Umbilical cord (tissue), 1 donor: ENCODE measurements at regions not wholly inside any gene's neighbourhood (a gene's known extent, or its start where the extent isn't known, plus 50 kb on each side); places are given as distances from the start of the nearest gene placed in this dataset.
A peak's percentile ranks its signal among the peaks of the same experiment; 100 is the strongest.

ENCODE experiments used
- DNase-seq: peaks from one replicate; pipeline ENCODE4 v3.0.0-alpha.2; 2015; ENCODE audit warnings: low spot score

DNA sequence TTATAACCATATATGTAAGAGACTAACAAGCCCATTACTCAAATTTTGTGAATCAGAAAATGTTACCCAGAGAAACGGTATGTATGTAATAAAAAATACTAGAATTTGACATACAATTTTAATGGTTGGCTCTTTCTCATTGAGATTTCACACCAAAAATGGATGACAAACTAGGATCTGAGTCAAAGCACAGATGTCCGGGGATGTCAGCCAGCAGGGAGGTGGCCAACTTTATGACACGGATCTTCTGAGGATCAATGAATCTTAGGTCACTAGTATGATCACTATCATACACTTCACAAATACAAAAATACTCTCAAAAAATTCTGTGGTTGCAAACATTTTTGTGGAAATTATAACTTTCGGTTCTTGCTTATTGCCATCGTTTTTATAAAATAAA lies 173.5 kb upstream of the NFE2L3 start:
- no peak for DNase-seq

DNA sequence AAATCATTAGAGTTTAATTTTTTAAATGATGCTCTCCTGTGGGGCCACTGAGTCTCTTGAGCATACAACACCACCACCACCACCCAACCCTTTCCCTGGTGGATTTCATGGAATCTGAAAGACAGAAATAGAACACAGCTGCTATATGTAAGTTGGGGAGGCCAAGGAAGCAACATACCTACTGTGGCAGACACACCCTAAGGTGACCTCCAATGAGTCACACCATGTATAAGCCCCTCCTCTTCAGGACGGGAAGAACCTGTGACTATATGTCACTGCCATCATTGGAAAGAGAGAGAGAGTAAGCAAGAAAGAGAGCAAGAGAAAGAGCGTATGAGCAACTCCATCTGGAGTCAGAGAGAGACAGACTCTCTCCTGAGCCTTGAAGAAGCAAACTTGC lies 172.4 kb upstream of the NFE2L3 start:
- no peak for DNase-seq

DNA sequence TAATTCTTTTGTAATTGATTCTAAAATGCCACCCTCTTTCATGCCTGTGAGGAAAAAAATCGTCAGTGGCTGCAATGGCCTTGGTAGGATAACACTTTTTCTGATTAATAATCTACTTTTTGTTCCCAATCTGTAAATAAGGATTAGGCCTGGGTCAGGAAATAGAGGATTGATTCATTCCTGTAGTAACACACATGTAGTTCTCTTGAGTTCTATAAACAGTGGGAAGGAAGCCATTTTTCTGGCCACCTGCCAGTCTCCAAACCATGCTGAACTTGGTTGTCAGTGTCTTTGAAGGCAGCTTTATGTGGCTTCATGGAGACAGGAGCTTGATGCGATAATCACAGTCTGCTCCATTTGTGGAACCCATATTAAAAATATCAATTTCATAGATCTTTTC lies 169.3 kb upstream of the NFE2L3 start:
- DNase-seq: no peak

DNA sequence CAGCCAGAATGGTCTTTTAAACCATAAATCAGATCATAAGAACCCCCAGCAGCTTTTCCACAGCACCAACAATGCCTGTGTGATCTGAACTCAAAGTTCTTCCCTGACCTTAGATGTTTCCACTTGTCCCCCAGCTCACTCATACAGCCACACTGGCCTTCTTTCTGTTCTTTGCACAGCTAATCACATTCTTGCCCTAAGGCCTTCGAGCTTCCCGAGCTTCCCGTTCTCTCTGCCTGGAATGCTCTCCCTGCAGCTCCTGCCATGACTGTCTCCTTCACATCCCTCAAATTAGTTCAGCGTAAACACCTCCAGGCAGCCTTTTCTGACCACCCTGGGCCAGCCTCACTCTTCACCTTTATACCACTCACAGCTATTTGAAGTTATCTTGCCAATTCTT lies 166.8 kb upstream of the NFE2L3 start:
- DNase-seq: no peak

DNA sequence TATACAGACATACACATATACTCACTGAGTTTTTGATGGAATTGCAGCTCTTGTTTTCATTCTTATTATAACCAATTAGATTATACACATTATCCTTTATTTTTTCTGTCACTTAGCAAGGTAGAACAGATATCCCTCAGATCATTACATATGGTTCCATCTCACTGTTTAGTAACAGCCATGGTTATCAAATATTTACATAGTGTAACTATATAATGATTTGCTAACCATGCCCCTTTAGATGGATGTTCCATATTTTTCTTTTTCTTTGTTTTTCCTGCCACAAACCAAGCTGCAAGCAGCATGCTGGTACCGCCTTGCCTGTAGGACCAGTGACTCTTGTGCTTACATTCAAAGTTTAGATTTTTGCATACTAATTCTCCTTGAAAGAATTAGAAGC lies 163.4 kb upstream of the NFE2L3 start:
- DNase-seq: no peak

DNA sequence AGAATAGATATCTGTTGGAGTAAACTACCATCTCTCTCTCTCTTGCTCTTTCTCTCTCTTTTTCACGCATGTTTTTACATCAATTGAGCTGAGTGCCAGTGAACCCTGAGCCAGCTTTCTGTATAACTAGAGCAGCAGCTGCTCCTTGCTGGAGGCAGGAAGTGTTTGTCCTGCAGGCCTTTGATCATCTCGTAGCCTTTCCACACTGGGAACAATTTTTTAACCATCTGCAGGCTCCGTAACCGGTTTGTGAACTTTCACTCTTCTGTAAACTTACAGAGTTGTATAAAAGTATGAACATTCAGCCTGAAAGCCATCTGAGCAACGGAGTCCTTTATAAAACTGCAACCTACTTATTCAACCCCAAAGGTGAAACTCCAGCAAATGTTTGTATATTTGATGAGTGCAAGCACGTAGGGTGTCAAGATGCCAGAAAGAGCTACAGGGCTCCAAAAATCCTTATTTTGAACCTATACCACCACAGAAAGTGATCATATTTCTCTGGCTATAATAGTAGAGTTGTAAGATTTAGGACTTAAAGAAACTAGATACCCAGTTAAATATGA lies 162.8 kb upstream of the NFE2L3 start:
- no peak for DNase-seq

DNA sequence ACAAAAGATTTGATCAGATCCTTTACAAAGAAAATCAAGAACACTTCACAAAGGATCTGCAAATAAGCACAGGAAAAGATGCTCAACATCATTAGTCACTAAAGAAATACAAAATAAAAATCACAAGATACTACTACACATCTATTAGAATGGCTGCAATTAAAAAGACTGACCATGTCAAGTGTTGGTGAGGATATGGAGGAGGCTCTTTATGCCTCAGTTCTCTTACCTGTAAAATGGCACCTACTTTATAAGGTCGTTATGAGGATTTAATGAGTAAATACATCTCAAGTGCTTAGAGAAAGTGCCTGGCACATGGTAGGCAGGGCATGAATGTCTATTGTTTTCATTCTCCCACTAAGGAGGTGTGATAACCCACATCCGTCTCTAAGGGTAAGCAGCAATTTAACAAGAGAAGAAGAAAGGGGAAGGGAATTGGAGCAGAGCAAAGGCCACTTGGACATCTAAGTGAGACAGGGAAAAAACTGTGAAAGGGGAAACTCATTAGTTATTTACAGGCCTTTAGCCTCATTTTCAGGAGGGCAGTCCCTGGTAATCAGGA lies 157.5 kb upstream of the NFE2L3 start:
- no peak for DNase-seq

DNA sequence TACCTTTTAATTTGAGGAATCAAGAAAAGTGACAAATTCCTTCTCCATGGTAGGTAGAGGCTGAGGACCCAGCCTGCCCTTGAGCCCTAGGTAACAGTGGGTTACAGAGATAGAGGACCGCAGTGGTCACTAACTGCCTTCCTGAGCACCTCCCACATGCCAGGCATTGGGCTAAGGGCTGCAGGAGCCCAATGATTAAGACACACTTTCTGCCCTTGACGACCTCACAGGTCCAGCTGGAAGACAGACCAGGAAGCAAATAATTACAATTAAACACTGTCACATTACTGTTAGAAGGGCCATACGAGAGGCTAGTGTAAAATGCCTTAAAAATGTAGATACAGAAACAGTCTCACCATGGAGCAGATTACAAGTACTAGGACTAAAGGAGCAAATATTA lies 156.8 kb upstream of the NFE2L3 start:
- no peak for DNase-seq

DNA sequence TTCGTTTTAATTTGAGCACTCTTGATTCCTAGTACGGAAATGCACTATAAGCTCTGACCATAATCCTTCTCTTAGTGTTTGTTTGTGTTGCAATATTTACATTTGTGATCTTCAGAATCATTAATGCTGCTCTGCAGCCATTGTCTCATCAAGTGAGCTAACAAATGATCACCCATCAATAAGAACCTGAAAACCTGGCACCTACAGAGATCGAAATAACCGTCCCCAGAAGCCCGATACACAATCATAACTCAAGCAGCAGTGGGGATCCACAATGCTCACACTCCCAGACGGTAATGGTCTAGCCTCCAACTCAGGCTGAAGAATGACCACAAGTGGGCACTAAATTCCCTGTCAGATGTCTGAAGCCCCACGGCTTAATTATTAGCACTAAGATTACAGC lies 156.0 kb upstream of the NFE2L3 start:
- no peak for DNase-seq

DNA sequence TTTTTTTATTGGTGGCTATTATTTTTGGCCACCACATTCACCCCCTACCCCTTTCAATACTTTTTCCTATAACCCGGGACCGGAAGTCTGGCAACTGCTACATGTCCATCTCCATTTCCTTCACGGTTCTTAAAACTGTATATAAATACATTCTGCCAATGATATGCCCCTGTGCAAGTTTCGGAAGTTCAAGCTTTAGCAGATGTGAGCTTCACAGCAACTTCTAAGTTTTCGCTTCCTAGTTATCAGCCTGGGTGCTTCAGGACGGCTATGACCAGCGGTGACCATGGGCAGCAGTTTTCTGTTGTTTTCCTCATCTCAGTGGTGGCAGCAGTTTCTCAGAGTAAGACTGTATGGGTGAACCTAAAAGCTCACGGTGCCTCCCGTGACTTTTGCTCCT lies 153.5 kb upstream of the NFE2L3 start:
- no peak for DNase-seq

DNA sequence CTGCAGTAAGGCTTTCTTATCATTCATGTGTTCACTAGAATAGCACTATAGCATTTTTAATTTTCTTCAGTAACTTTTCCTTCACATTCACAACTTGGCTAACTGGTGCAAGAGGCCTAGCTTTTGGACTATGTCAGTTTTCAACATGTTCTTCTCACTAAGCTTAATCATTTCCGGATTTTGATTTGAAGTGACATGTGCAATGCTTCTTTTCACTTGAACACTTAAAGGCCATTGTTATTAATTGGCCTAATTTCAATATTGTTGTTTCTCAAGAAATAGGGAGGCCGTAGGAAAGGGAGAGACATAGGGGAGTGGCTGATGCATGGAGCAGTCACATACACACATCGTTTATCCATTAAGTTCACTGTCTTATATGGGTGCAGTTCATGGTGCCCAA lies 151.2 kb upstream of the NFE2L3 start:
- DNase-seq: no peak

DNA sequence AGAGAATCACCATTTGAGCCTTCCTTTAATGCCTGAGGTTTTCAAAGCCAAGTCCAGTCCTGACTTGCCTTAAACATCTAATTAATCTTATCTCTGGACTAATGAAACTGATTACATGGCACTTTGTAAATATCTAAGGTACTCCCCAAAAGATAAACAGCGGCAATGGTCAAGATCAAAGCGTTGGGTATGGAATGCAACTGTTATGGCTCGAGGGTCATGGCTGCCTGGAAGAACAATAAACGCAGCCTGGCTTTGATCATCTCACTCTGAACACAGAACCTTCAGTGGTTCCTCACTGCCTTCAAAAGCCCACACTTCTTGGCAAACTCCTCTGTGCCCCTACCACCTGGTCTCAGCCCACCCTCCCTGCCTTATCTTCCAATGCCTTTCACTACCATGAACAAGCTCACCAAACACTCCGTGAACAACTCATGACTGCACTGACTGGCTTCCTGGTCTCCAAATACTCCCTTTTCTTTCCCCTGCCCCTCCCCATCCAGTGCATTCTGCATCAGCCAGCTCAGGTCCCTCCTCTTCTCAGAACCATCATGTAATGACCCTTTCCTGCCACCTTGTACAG lies 150.2 kb upstream of the NFE2L3 start:
- no peak for DNase-seq

DNA sequence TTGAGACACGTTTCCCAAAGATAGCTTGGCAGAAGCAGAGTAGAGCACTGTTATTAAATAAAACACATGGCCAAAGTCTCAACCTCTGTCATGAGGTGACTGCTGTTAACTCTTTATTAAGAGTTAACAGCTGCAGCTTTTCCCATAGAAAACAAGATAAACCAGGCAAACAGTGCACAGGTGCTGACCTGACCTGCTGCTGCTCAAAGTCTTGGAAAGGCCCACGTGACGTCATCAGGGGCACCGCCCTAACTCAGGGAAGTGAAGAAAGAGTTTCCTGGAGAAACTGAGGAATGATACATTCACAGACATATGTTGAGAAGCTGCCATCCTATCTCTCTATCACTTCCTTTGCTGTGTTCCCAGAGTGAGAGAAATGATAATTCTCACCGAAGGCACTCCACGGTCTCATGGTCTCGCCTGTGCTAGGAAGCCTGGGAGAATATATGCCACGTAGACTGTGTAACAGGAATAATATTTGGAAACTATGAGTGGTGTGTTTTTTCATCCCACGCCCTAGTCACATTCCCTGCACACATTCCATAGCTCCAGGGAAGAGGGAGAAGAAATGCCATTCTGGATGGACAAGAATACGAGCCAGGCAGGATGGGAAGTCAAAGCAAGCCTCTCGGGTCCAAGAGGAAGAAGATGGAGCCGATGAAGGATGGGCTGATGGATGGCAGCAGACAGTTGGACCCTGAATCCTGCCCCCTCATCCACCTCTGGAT lies 146.2 kb upstream of the NFE2L3 start:
- DNase-seq: no peak

DNA sequence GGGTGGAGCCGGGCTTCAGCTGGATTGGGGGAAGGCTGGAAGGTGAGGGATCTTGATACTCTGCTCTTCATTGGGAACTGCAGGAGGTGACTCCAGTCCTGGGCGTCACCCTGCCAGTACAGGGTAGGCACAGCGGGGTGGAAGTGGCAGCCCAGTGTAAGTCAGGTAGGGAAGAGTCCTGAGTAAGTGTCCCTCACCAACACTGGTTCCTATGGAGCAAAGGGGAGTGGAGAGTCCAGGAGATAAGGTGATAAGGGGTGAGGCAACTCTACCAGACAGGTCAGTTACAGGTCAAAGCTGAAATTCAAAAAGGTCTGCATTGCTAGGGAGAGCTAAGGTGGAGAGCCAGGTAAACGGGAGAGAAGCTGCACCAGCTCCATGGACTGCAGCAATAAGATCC lies 145.6 kb upstream of the NFE2L3 start:
- no peak for DNase-seq

DNA sequence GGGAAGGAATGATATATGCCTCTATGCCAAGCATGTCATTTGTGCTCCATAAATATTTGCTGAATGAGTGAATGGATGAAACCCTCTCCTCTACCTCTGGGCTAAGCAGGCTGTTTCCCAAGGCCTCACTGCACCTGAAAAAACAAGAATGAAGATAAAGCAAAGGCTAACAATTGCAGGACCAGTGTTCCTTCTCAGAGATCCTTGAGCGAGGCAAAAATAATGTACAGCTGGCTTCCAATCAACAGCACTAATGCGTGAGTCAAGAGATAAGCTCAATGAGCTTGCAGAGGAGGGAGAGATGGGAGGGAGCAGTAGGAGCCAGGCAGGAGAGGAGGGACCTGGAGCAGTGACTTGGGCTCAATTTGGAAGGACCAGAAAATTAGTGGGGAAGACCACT lies 144.5 kb upstream of the NFE2L3 start:
- peak; percentile 35 for DNase-seq

DNA sequence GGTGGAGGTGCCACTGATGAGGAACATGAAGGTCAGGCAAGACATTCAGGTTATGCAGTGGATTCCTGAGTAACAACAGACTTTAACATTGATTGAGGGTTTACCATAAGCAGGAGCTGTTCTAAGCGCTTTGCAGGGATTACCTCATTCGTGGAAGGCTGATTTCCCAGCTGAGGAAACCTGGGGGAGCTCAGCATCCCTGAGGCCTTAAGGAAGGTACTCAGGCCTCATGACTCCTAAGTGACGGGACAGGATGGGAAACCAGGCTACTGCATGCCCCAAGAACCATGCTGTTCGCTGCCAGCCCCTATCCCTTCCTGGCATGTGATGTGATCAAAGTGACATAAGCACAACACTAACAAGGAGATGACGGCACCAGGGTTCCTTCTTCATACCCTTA lies 143.6 kb upstream of the NFE2L3 start:
- DNase-seq: no peak

DNA sequence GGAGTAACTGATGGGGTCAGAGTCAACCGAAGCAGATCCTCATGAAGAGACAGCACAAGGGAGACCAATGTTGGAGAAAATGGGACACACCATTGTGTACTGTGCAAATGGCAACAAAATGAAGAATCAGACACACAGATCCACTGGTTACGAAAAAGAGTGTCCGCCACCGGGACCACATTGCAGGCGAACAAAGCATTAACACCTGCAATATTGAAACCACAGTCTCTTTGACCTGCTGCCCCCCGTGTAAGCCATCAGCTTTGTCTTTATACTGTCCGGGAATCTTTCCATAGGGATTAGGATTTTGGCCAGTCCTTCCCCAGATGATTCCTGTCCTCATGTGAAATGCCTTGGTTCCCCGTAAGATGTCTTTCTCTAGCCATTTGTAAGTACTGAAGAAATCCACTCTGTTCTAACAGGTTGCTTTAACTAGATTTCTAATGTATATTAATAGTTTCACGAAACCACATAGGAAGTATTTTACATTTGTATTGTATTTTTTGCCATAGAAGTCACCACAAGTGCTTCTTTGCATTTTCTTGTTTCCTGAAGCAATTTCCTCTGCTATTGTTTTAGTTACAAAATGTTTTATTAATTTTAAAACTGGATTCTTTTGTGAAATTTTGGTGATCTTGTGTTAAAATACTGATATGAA lies 140.8 kb upstream of the NFE2L3 start:
- no peak for DNase-seq

DNA sequence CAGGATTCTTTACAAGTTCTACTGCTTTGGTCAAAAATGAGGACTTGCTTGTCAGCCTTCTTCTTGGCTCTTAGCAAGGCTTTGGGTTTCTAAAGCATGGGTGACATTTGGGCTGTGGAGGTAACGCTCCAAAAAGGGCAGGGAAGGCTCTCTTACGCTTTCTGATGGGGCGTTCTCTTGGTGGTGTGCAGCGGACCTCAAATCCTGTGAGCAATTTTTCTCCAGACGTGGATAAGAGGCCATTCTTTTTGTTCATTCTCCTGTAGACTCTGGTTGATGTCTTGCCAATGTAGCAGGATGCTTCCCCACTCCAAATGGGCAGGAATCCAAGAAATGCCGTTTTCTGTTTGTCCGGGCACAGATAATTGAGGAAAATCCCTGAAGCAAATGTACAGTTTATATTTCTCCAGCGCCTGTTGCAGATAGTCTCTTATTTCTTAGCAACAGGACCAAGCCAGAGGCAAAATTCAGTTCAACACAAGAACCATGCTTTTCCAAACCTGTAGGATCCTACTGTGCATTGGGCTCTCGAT lies 138.4 kb upstream of the NFE2L3 start:
- DNase-seq: peak; percentile 24

DNA sequence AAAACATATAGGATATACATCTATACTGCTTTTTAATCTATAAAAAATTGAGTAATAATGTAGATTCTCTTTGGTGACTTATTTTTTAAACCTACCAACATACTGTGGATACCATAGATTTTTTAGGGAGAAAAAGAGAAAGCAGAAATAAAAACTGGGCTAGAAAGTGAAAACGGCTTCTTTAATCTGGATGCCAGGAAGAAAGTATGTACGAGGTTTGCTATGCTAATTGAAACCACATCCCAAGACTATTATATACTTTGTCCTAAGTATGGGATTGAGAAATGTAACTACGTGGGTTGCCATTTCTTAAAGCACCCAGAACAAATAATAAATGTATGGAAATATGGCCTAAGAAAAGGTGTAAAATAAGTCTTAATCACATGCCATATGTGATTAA lies 129.0 kb upstream of the NFE2L3 start:
- no peak for DNase-seq

DNA sequence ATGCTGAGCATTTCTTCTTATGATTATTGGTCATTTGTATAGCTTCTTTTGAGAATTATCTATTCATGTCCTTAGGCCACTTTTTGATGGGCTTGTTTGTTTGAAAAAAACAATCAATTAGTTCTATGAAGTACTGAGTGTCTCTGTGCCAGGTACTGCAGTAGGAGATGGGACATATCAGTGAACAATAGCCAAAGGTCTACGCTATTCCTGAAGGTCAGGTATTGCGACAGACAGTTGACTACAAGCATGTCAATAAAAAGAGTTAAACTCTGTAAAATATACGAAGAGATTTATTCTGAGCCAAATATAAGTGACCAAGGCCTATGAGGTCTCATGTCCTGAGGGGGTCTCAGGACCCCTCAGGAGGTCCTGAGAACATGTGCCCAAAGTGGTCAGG lies 122.1 kb upstream of the NFE2L3 start:
- DNase-seq: no peak

DNA sequence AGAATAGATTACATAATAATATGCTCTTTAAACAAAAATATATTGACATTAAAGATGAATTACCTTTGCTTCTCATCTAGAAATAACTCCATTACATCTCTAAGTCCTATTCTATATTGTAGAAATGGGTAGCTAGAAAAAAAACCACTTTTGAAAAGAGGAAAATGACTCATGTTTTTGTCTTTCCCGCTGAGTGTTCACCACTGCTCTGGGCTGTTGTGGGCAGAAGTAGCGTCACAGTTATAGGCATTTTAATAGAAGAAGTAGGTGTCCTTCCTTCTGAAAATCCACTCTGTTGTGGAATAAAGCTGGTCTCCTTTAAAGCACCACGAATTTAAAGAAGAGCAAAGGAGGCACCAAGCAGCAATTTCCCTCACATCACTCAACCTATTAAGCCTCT lies 117.6 kb upstream of the NFE2L3 start:
- no peak for DNase-seq

DNA sequence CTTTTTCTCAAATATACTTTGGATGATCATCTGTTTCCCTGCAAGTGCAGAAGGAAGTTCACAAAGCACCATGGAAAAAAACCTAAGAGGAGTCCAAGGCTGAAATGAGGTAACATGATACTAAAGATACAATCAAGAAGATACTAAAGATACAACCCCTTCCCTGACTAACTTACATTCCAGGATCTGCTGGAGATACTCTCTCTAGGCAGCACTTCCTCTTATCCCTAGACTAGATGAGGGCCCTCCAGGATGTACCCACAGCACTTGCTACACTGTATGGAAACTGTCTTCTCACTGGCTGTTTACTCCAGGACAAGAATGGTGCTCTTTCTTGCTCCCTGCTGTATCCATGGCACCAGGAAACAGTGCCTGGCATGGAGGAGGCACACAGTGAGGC lies 116.4 kb upstream of the NFE2L3 start:
- DNase-seq: no peak
